ENCODE measurements at regions not wholly inside any gene's neighbourhood (a gene's known extent, or its start where the extent isn't known, plus 50 kb on each side); places are given as distances from the start of the nearest gene placed in this dataset.

- Histone ChIP-seq H3K4me1 (ENCODE audit: low read depth) (no peaks in the 10 kb centered on the region), H3K36me3 (ENCODE audit: low read depth) (no peaks in the 10 kb centered on the region), H3K4me3 (no peak overlapping the region), H3K9me3 (no peaks in the 10 kb centered on the region)
- DNase-seq, result no peak
- intact Hi-C loops (cut with DNase I, micrococcal nuclease), result no loop called here
- no peak for TF ChIP-seq CTCF (IDR thresholded peaks at IDR 0.05)
- ATAC-seq, result no peak
Measured at GRCh38 chr11:121800240-121800639, 315.8 kb downstream of the BLID start.

GRCh38 chr11:121797496-121797895 is 318.5 kb downstream of the BLID start:
- intact Hi-C loops (cut with DNase I, micrococcal nuclease), result no loop called here
- no peak for DNase-seq
- H3K36me3 ChIP-seq (ENCODE audit: low read depth), result no peaks in the 10 kb centered on the region
- no peaks in the 10 kb centered on the region for H3K4me1 ChIP-seq (ENCODE audit: low read depth)
- ATAC-seq, result no peak
- no peaks in the 10 kb centered on the region for H3K9me3 ChIP-seq
- no peak for TF ChIP-seq CTCF (IDR thresholded peaks at IDR 0.05)
- no peak overlapping the region for H3K4me3 ChIP-seq

- no peaks in the 10 kb centered on the region for H3K36me3 ChIP-seq (ENCODE audit: low read depth)
Measured at GRCh38 chr11:121795174-121795573, 320.8 kb downstream of the BLID start.

GRCh38 chr11:121794671-121795141 is 321.3 kb downstream of the BLID start:
- intact Hi-C loops (cut with DNase I, micrococcal nuclease), result no loop called here

More at GRCh38 chr11:121795174-121795573, 320.8 kb downstream of the BLID start:
- DNase-seq (no peak), ATAC-seq (no peak)
- TF ChIP-seq CTCF (IDR thresholded peaks at IDR 0.05), result no peak
- Histone ChIP-seq H3K4me1 (ENCODE audit: low read depth) (no peaks in the 10 kb centered on the region), H3K4me3 (no peak overlapping the region), H3K9me3 (no peaks in the 10 kb centered on the region)
- intact Hi-C loops (cut with DNase I, micrococcal nuclease), result no loop called here

GRCh38 chr11:121793916-121794315 is 322.1 kb downstream of the BLID start:
- TF ChIP-seq CTCF (IDR thresholded peaks at IDR 0.05), result no peak
- H3K4me1 ChIP-seq (ENCODE audit: low read depth), result no peaks in the 10 kb centered on the region
- H3K36me3 ChIP-seq (ENCODE audit: low read depth), result no peaks in the 10 kb centered on the region
- DNase-seq (no peak), ATAC-seq (no peak)
- no peaks in the 10 kb centered on the region for H3K9me3 ChIP-seq
- H3K4me3 ChIP-seq, result no peak overlapping the region
- intact Hi-C loops (cut with DNase I, micrococcal nuclease), result no loop called here

More at GRCh38 chr11:121794671-121795141, 321.3 kb downstream of the BLID start:
- no peaks in the 10 kb centered on the region for H3K9me3 ChIP-seq
- ATAC-seq (no peak), DNase-seq (no peak)
- H3K4me3 ChIP-seq, result no peak overlapping the region
- H3K4me1 ChIP-seq (ENCODE audit: low read depth), result no peaks in the 10 kb centered on the region
- H3K36me3 ChIP-seq (ENCODE audit: low read depth), result no peaks in the 10 kb centered on the region
- no peak for TF ChIP-seq CTCF (IDR thresholded peaks at IDR 0.05)

- Histone ChIP-seq H3K36me3 (ENCODE audit: low read depth) (no peaks in the 10 kb centered on the region), H3K4me3 (no peak overlapping the region), H3K9me3 (no peaks in the 10 kb centered on the region), H3K4me1 (ENCODE audit: low read depth) (no peaks in the 10 kb centered on the region)
- TF ChIP-seq CTCF (IDR thresholded peaks at IDR 0.05), result no peak
- ATAC-seq, result no peak
- no peak for DNase-seq
- intact Hi-C loops (cut with DNase I, micrococcal nuclease), result no loop called here
Measured at GRCh38 chr11:121793291-121793690, 322.7 kb downstream of the BLID start.

Data from mucosa of descending colon (tissue), 3 donors.